ENCODE measurements at regions not wholly inside any gene's neighbourhood (a gene's known extent, or its start where the extent isn't known, plus 50 kb on each side); places are given as distances from the start of the nearest gene placed in this dataset.

GRCh38 chr1:83641206-83641658, 357.7 kb downstream of the TTLL7 start:
- TF ChIP-seq CTCF (conservative IDR thresholded peaks at IDR 0.05; ENCODE audit: low read depth, low read length) (no peak), EZH2 (IDR thresholded peaks at IDR 0.05; ENCODE audit: borderline replicate concordance, low read depth, low read length, poor library complexity, severe bottlenecking) (no peak)

Data from A673 (cell line).